HUES6 (cell line): ENCODE measurements at regions not wholly inside any gene's neighbourhood (a gene's known extent, or its start where the extent isn't known, plus 50 kb on each side); places are given as distances from the start of the nearest gene placed in this dataset.

ENCODE experiments used
- H3K27ac ChIP-seq: 2 replicates; pipeline ENCODE4 v1.7.0; 2013; ENCODE audit warnings: low read depth, mild to moderate bottlenecking, low read length, inconsistent platforms
- H3K27me3 ChIP-seq: 2 replicates; pipeline ENCODE4 v1.6.1; 2013; ENCODE audit warnings: low read length; ENCODE audit not compliant: control insufficient read depth, insufficient read depth
- H3K36me3 ChIP-seq: 2 replicates; pipeline ENCODE4 v1.6.1; 2013; ENCODE audit warnings: low read length; ENCODE audit not compliant: control insufficient read depth, insufficient read depth
- H3K4me1 ChIP-seq: 2 replicates; pipeline ENCODE4 v1.6.1; 2013; ENCODE audit warnings: low read length; ENCODE audit not compliant: control insufficient read depth, insufficient read depth
- H3K4me3 ChIP-seq: 2 replicates; pipeline ENCODE4 v1.5.1; 2013; ENCODE audit warnings: low read depth, low read length
- H3K9ac ChIP-seq: one replicate; pipeline ENCODE4 v1.6.1; 2013; ENCODE audit warnings: mild to moderate bottlenecking, low read length
- H3K9me3 ChIP-seq: 2 replicates; pipeline ENCODE4 v1.6.1; 2013; ENCODE audit warnings: low read depth, low read length; ENCODE audit not compliant: control insufficient read depth, insufficient read depth

DNA sequence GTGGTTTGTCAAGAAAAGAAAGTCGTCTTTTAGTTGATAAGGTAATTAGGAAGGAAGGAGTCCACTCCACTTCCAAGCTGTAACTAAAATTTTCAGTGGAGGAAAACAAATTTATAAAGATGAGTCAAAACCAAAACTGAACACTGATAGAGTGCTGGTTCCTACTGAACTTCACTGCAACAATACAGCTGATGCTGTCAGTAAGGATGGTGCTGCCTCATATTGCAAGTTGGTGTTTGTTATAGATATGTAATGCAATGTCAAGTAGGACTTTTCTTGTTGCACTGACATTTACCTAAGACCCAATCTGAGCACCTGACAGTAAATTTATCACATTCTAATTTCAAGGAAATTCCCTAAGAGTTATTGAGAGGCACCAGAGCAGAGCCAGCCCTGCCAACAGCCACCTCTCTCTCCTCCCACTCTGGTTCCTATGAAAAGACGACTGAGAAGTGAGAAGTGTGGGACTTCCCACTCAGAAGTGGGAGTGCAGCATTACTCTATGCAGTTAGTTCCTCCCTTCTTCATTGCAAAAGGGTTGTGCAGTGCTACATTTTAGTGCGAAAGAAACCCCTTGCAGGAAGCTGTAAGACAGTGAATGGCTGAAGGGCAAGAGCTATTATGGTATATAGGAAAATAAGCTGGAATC, 350.8 kb downstream of the NFIB start:
- Histone ChIP-seq H3K27me3 (no peaks in the 10 kb centered on the region), H3K4me3 (no peak overlapping the region), H3K36me3 (no peaks in the 10 kb centered on the region), H3K4me1 (no peaks in the 10 kb centered on the region), H3K27ac (no peak overlapping the region), H3K9me3 (no peaks in the 10 kb centered on the region), H3K9ac (no peak overlapping the region)

DNA sequence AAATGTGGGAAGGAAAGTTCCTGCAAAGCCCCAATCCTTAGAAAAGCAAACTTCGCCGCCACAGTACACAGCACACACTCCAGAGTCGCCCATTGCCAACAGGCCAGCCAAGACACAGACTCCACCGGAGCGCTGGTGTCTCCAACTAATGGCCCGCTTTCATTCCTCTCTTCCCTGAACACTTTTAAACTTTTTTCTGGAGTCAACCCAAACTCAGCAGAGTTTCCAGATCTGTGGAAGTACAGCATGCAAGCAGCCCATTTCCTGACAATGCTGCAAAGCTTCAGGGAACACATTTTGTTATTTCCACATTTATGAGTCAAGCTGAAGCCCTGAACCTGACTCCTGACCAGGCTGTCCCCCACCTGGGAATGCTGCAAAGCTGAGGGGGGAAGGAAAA, 351.9 kb downstream of the NFIB start:
- no peak overlapping the region for H3K9ac ChIP-seq
- H3K9me3 ChIP-seq: no peaks in the 10 kb centered on the region
- H3K36me3 ChIP-seq: no peaks in the 10 kb centered on the region
- H3K4me3 ChIP-seq: no peak overlapping the region
- H3K27ac ChIP-seq: no peak overlapping the region
- peaks cover 5% of the 10 kb centered on the region for H3K4me1 ChIP-seq
- no peaks in the 10 kb centered on the region for H3K27me3 ChIP-seq

DNA sequence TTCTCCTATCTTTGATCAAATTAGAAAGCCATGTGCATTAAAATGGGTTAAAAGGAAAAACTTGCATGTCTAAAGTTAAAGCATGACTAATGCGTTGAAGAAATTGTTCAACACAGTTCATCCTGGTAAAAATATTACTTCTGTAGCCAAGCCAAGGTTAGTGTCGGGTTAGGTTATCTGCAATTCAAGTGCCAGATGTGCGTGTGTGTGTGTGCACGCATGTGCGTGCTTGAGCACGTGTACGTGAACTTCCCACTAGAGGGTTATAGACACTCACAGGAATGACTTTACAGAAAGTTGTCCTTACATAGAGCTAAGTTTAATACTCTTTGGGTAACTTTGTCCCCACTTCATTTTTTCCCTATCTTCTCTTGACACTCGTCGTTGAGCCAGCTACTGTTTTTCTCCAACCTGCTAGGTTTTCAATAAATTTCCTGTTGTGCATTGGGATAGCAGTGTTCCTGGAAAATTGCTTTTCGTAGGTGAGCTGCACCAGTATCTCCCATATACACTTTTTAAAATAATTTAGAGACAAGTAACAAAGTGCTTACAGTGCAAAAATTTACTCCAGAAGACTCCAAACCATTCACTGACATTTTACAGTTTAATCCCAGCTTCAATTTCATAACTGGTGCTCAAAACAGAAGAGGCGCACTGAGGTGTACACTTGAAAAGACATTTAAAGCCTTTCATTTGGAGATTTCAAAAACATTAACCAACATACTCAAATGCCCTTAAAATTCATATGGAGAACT, 353.8 kb downstream of the NFIB start:
- Histone ChIP-seq H3K9me3 (no peaks in the 10 kb centered on the region), H3K27me3 (no peaks in the 10 kb centered on the region), H3K27ac (no peak overlapping the region), H3K36me3 (no peaks in the 10 kb centered on the region), H3K4me1 (peaks cover 6% of the 10 kb centered on the region), H3K4me3 (no peak overlapping the region), H3K9ac (no peak overlapping the region)

DNA sequence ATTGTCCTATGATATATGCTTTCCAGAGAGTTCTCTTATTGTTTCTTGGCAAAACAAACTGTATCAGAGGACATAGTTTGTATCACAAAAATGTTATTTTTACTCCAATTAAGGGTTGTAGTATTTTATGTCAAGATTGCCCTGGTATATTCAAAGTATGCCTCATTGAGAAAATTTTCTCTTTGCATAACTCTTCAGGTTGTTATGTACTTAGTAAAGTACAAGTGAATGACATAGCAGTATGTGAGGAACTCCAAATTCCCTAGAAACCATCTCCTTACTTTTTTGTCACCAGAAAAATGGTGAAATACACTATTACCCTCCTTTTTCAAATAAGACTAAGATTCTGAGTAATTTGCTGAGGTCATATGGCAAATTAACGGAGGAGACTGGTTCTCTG, 355.3 kb downstream of the NFIB start:
- no peak overlapping the region for H3K9ac ChIP-seq
- H3K9me3 ChIP-seq: no peaks in the 10 kb centered on the region
- H3K27me3 ChIP-seq: no peaks in the 10 kb centered on the region
- no peak overlapping the region for H3K4me3 ChIP-seq
- H3K4me1 ChIP-seq: peaks cover 15% of the 10 kb centered on the region
- no peaks in the 10 kb centered on the region for H3K36me3 ChIP-seq
- no peak overlapping the region for H3K27ac ChIP-seq

DNA sequence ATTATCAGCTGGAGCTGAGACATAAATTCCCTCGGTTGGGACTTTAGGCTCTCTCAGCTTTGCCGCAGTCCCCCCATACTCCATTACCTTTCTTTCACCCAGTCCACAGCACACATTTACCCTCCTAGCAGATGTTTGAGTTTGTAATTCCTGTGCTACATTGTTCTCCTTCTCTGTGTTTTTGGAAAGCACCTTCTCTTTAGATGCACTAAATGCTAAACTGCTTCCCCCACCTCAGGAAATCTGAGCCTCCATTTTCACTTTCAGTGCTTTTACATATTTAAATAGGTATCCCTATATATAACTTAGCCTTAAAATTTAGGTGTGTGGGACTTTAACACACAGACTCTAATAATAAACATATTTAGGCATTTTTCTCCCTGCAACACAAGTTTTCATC, 356.9 kb downstream of the NFIB start:
- peaks cover 15% of the 10 kb centered on the region for H3K4me1 ChIP-seq
- H3K9ac ChIP-seq: no peak overlapping the region
- H3K4me3 ChIP-seq: no peak overlapping the region
- no peaks in the 10 kb centered on the region for H3K9me3 ChIP-seq
- no peak overlapping the region for H3K27ac ChIP-seq
- H3K27me3 ChIP-seq: no peaks in the 10 kb centered on the region
- no peaks in the 10 kb centered on the region for H3K36me3 ChIP-seq

DNA sequence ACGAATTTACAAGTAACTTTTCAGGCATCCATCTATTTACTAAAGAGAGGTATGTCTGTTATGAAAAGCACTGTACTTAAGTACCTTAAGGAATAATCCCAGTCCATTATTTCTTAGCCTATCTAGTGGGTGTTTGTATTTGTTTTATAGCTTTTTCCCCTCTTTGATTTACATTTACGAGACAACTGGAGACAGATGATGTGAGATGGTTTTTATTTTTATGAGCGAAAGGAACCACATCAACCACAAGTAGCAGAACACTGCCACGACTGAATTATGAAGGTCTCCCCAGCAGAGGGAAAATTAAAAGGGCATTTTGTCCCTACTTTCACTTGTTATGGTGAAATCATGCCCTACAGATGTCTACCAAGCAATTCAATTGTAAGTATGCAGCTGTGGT, 357.8 kb downstream of the NFIB start:
- Histone ChIP-seq H3K4me3 (no peak overlapping the region), H3K9ac (no peak overlapping the region), H3K4me1 (peaks cover 15% of the 10 kb centered on the region), H3K36me3 (no peaks in the 10 kb centered on the region), H3K27ac (no peak overlapping the region), H3K9me3 (no peaks in the 10 kb centered on the region), H3K27me3 (no peaks in the 10 kb centered on the region)

DNA sequence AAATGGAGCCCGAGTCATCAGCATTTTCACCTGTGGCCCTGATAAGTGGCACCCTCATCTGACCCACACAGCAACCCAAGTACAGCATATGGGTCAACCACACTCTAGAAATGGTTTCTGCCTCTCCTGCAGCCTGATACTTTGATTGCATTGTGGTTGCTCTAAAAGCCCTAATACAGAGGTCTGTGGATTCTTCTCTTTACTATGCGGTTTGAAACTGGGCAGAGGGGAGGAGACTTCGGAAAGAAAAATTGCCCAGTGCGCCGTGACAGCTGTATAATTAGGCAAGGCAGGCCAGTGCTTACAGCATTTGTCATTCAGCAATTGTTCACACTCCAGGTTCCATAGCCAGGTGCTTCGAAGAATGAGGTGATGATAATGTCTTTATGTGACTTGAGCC, 361.0 kb downstream of the NFIB start:
- H3K36me3 ChIP-seq: no peaks in the 10 kb centered on the region
- no peaks in the 10 kb centered on the region for H3K27me3 ChIP-seq
- H3K9ac ChIP-seq: no peak overlapping the region
- no peaks in the 10 kb centered on the region for H3K9me3 ChIP-seq
- H3K4me3 ChIP-seq: no peak overlapping the region
- no peak overlapping the region for H3K27ac ChIP-seq
- H3K4me1 ChIP-seq: peaks cover 15% of the 10 kb centered on the region

DNA sequence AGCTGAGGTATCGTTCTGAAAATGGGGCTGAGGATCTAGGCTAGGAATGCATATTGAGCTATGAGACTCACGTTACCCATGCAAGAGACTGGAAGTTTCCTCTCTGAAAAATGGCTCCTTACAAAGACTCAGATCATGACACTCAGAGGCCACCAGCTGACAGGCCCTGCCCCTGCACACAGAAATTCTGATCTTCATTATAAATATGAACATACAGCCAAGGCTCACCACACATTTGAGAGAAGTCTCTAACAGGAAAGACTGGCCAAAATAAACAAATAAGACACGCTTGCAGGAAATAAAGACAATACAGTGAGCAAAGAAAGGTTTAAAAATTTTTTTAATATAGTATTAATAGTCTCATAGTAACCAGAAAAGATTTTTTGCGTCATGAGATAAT, 365.9 kb downstream of the NFIB start:
- no peak overlapping the region for H3K27ac ChIP-seq

DNA sequence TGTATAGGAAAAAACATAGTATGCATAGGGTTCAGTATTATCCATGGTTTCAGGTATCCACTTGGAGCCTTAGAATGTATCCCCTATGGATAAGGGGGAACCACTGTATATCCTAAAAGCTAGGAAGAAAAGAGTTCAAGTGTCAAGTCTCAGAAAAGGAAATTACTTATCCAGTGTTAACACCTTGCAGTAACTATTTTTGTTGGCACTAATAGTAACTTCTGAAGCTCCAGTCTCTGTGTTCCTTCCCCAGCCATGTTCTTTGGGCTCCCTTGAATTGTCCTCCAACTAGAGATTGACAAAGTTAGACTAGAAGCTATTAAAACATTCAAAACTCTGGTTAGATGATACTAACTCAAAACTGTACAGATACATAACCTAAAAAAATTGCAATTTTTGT, 370.8 kb downstream of the NFIB start:
- Histone ChIP-seq H3K27ac (no peak overlapping the region), H3K36me3 (no peaks in the 10 kb centered on the region), H3K27me3 (no peaks in the 10 kb centered on the region), H3K4me1 (no peaks in the 10 kb centered on the region), H3K9me3 (no peaks in the 10 kb centered on the region), H3K9ac (no peak overlapping the region), H3K4me3 (no peak overlapping the region)

More for the DNA sequence above, 365.9 kb downstream of the NFIB start:
- no peak overlapping the region for H3K9ac ChIP-seq
- no peaks in the 10 kb centered on the region for H3K27me3 ChIP-seq
- no peak overlapping the region for H3K4me3 ChIP-seq
- H3K4me1 ChIP-seq: no peaks in the 10 kb centered on the region
- no peaks in the 10 kb centered on the region for H3K36me3 ChIP-seq
- no peaks in the 10 kb centered on the region for H3K9me3 ChIP-seq

DNA sequence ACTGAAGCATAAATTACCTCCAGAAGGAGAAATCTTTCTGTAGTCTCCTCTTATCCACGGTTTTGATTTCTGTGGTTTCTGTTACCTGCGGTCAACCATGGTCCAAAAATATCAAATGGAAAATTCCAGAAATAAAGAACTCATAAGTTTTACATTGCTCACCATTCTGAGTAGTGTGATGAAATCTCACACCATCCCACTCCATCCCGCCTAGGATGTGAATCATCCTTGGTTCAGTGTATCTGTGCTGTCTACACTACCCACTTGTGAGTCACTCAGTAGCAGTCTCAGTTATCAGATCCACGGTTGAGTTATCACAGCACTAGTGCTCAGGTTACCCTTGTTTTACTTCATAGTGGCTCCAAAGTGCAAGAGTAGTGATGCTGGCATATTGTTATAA, 371.2 kb downstream of the NFIB start:
- no peak overlapping the region for H3K9ac ChIP-seq
- no peak overlapping the region for H3K27ac ChIP-seq
- no peaks in the 10 kb centered on the region for H3K4me1 ChIP-seq
- H3K4me3 ChIP-seq: no peak overlapping the region
- no peaks in the 10 kb centered on the region for H3K9me3 ChIP-seq
- H3K36me3 ChIP-seq: no peaks in the 10 kb centered on the region
- no peaks in the 10 kb centered on the region for H3K27me3 ChIP-seq

DNA sequence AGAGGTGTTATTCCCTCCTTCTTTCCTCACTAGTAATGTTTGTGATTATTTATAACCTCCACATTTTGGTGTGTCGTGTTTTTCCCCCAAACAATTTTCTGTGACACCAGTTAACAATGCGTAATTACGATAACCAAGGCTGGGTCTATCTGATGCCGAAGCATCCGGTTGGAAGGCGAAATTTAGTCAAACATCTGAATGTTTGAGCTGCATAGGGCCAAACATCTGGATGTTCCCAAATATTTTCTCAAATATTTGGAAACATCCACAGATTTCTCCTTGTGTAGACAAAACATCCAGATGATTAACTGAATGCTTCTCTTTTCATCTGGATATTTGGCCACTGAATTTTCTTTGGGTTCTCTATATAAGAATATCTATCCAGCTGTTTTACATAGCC, 371.7 kb downstream of the NFIB start:
- no peak overlapping the region for H3K9ac ChIP-seq
- no peak overlapping the region for H3K27ac ChIP-seq
- no peaks in the 10 kb centered on the region for H3K27me3 ChIP-seq
- H3K9me3 ChIP-seq: no peaks in the 10 kb centered on the region
- no peaks in the 10 kb centered on the region for H3K36me3 ChIP-seq
- no peaks in the 10 kb centered on the region for H3K4me1 ChIP-seq
- H3K4me3 ChIP-seq: no peak overlapping the region
